ENCODE measurements at regions not wholly inside any gene's neighbourhood (a gene's known extent, or its start where the extent isn't known, plus 50 kb on each side); places are given as distances from the start of the nearest gene placed in this dataset.

- no peak for TF ChIP-seq CTCF (IDR thresholded peaks at IDR 0.05; ENCODE audit: low read depth, low read length, missing input control)
- TF ChIP-seq YY1 (IDR thresholded peaks at IDR 0.05) = no peak
- TF ChIP-seq MAX (IDR thresholded peaks at IDR 0.05) = no peak
- no peak for TF ChIP-seq RAD21 (IDR thresholded peaks at IDR 0.05)
- TF ChIP-seq REST (IDR thresholded peaks at IDR 0.05) = no peak
- TF ChIP-seq FOXA1 (IDR thresholded peaks at IDR 0.05) = no peak
- no peak for TF ChIP-seq ZBTB33 (IDR thresholded peaks at IDR 0.05)
- TF ChIP-seq EGR1 (IDR thresholded peaks at IDR 0.05; ENCODE audit: low read depth in 2 of 2) = no peak
Measured at GRCh38 chr7:135815033-135815432, 66.4 kb upstream of the FAM180A start.
